ENCODE measurements at regions not wholly inside any gene's neighbourhood (a gene's known extent, or its start where the extent isn't known, plus 50 kb on each side); places are given as distances from the start of the nearest gene placed in this dataset.

GRCh38 chr13:44765001-44765471 is 188.9 kb upstream of the TSC22D1 start:
- TF ChIP-seq CTCF (IDR thresholded peaks at IDR 0.05; ENCODE audit: control extremely low read depth in 1 of 3, insufficient read depth in 1 of 3, low read depth in 1 of 3, low read length in 3 of 3), result no peak
- TF ChIP-seq KDM5A (IDR thresholded peaks at IDR 0.05; ENCODE audit: low read length), result no peak
- TF ChIP-seq MAX (IDR thresholded peaks at IDR 0.05), result no peak
- no peak for TF ChIP-seq POLR2AphosphoS5 (IDR thresholded peaks at IDR 0.05; ENCODE audit: low read depth, low read length)
- TF ChIP-seq GABPA (IDR thresholded peaks at IDR 0.05; ENCODE audit: borderline replicate concordance, insufficient read depth, low read length), result no peak
- TF ChIP-seq TAF1 (IDR thresholded peaks at IDR 0.05; ENCODE audit: low read depth, low read length), result no peak
- no peak for TF ChIP-seq ATF3 (IDR thresholded peaks at IDR 0.05; ENCODE audit: insufficient read depth, low read depth, low read length)
